ENCODE measurements at regions not wholly inside any gene's neighbourhood (a gene's known extent, or its start where the extent isn't known, plus 50 kb on each side); places are given as distances from the start of the nearest gene placed in this dataset.
A peak's percentile ranks its signal among the peaks of the same experiment; 100 is the strongest.
"Not testable (repeated sequence)": the region's sequence is repeated elsewhere in the genome, so short reads cannot be mapped to it uniquely, and the experiment has no call there.

DNA sequence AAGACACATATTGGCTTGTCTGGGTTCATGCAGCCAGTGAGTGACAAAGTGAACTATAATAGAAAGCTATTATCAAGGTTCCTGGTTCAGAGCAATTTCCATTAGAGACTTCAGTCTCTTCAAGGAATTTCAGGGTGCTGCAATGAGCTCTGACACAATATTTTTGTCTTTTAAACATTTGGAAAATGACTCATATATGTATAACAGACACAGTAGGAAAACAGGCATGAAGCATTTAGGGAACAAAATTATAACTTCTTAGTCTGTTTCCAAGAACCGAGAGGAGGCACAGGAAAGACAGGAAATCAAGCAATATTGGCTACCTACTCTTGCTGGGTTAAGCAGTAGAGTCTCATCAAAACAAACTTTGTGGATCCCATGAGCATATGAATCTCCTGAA, 170.4 kb downstream of the PTPRC start:
- no peak for DNase-seq (ENCODE audit: low spot score)

DNA sequence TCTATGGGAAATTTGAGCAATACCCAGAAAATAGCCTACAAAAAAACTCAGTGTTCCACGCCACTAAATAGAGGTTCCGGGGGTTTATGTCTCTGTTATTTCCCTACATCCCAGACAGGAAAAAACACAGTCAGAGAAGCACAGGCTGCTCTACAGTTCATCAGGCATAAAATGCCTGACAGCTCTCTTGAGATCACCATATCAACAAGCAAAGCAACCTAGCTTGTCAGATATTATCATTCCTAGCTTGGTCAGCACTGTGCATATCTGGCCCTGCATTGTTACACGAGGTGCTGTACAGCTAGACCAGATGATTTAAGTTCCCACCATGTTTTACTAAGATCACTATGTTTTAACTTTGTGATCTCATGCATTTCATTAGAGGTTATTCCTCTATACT, 172.6 kb downstream of the PTPRC start:
- DNase-seq (ENCODE audit: low spot score): no peak

DNA sequence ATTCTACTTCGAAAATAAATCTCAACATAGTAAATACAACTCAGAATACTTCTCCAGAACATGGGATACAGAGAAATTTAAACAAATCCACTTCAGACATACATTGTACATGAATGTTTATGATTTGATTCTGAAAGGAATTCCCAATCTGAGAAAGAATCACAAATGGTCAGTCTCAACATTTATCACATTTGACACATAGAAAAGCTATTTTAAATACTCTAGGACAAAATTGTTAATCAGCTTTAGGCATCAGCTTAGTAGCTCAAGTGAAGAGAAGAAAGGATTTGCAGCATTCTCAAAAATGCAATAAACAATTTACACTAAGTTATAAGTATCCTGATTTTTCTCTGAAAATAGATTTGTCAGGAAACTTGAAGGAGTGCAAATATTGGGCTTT, 184.8 kb downstream of the PTPRC start:
- no peak for DNase-seq (ENCODE audit: low spot score)

DNA sequence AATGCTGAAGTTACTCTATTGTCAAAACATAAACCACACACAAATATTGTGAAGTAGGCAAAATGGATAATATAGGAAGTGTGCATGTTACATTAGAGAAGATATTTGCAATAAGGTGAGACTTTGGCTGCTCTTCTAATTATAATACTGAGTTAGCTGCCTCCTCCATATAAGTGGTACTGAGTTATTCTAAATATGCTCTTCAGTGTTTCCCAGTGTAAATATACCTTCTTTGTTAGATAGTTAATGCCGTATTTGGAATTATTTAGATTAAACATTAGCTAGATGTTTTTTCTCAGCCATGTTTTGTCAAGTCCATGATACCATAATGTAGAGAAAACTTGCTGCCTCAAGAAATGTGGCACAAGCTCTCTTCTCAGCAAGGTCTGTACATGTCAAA, 186.4 kb downstream of the PTPRC start:
- DNase-seq (ENCODE audit: low spot score): no peak

DNA sequence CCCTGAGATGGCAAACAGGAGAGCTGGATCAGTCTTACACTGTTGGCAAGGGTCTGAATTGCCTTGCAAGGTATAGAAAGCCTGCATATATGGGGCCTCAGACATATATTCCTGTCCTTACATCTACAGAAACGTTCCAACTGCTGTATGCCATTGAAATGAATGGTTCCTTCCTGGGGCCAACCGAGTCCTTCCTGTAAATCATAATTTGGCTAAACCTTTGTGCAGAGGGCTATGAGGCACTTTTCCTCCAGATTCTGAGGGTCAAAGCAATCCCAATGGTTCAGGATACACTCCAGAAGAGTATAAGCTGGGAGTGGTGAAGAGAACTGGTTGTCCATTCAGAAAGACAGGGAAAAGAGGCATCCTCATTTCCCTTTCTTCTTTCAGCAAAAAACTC, 190.5 kb downstream of the PTPRC start:
- DNase-seq (ENCODE audit: low spot score): no peak

DNA sequence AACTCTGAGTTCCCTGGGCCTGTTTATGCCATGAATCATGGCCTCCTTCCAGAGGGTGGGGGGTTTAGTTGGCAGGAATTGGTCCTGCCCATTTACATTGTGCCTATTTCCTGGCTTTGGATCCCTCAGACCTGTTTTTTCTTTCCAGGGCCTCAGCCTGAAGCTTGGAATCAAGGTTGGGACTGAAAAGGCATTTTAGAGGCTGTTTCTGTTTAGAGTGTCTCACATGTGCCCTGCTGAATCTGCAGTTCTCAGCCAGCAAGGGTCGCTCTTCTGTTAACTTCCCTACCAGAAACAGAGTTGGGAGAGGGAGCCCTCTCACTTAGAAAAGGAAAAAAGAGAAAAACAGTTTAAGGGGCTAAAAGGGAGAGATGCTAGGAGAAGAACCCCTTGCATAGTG, 191.1 kb downstream of the PTPRC start:
- peak; percentile 27 for DNase-seq (ENCODE audit: low spot score)

DNA sequence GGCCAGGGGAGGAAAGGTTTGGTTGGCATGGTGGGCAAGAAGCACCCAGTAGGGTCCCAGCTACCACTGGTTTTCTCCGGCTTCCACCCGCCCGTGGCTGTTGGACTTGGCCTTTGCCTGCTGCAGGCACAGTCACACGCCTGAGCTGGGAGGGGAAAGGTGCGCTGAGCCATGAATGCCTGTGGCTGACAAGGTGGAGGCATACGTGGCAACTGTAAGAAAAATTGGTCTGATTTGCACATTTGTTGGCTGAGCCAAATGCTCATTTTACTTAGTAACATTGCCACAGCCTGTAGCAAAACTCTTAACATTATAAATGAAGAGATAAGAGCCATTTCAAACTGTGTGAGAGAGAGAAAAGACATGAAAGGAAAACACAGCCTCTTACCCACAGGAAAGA, 191.6 kb downstream of the PTPRC start:
- DNase-seq (ENCODE audit: low spot score): no peak

DNA sequence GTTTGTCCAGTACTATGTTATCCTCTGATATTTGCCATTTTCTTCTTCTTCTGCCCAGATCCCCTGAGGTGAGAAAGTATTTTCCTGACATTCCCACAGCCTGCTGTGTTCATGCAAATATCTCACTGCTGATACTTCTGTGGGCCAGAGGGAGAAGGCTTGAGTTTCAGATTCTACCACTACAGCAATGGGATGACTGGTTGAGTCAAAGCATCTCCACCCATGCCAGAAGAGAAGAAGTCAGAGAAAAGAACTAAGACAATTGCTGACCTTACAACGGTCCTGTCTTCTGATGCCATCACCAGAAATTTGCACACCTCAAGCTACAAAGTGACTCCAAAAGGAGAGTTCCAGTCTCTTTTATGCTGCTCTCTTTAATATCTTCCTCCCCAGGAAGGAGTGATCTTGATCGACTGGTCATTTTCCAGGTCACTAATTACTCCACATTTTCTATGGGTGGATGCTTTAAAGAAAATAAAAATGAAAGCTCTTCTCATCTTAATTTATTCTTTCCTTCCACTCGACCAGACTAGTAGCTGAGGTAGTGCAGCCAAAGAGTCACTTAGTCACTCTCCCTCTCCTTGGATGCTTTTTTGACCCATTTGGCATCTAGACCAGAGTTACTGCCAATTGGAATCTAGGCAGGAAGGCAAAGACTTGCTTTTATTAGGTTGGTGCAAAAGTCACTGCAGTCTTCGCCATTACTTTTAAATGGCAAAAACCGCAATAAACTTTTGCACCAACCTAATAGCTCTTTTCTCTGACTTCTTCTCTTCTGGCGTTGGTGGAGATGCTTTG, 195.1 kb downstream of the PTPRC start:
- no peak for DNase-seq (ENCODE audit: low spot score)

DNA sequence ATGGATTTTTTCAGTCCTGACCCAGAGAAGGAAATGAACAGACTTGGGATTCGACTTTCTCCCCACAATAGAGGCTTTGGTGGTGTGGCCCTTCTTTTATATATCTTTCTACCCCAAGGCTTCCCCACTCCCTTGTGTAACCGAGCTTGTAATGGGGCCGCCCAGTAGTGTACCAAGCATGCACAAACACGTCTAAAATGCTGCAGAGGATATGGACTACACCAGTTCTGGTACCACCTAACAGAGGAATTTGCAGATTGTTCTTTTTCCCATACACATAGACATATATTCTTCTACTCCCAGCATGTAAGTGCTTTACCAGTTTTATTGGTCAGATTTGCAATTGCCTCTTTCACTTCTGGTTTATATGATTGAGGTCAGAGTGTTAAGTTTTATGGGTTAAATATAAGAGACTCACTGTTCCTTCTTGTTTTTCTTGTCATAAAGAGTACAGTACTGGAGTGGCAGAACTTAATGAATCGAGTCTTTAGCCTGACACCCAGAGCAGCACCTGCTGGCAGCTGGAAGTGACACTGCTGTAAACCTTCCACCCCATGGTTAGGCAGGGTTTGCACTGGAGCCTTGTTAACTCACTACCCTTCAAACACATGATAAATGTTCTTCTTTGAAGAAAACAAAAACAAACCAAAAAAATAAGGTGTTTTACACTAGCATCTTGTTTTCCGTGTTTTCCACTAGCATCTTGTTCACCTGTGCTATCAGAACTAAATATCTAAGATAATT, 198.6 kb downstream of the PTPRC start:
- DNase-seq (ENCODE audit: low spot score): no peak

DNA sequence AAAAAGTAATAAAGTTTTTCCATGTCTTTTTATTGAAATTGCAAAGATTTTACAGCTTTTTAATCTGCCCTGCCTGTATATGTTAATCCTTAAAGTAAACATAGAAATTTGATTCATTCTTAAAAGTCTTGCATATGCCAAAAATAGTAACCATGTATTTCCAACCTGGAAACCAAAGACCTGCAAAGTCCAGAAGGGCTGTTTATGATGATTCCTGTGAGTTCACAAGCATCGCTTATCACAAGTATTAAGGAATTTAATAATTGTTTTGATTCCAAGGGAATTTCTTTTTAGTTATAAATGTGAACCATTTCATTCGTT, 199.1 kb downstream of the PTPRC start:
- DNase-seq (ENCODE audit: low spot score): no peak

DNA sequence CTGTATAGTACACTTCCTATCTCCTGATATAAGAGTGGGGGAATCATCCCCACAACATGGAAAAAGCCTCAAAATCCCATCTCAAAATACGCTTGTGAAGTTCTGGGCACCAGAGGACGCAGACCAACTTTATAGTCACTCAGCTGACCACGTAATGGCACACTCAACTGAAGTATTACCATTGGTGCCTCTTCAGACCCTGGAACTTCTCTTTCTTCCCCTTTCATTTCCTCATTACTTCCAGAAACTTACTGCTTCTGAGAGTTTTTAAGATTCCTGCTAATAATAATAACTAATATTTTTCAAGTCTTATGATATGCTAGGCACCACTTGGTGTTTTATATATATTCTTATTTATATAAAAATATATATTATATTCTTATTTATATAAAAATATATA, 202.6 kb downstream of the PTPRC start:
- DNase-seq (ENCODE audit: low spot score): no peak

DNA sequence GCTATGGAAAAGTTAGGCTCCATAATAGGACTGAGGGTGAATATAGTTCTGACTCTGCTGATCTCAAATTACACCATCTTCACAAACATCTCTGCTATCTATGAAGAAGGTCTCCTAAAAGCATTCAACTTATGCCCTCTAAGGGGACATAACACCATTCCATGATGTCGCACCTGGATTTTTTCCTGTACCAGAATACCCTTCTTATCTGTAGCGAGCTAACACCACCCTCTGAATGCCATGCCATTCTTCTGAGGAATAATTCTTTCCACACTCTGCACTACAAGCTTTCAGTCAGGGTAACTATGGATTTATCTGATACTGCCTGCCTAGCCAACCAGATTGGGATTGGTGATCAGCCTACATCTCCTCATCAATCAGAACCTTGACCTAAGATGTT, 203.8 kb downstream of the PTPRC start:
- no peak for DNase-seq (ENCODE audit: low spot score)

DNA sequence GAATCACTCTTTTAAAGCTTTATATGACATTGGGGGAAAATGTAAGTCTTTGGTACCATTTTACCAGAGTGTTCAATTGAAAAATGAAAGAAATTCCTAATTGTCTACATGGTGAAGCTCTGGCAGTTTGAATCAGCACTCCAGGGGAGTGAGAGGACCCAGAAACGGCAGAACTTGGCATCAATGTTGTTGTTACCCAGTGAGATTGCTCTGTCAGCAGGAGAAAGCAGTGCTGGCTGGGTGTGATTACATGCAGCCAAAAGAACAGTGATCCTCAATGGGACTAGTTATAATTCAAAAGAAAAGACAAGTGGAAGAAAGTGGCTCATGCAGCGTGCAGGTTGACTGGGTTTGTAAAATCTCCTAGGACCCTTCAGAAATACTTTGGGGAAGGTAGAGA, 206.4 kb downstream of the PTPRC start:
- DNase-seq (ENCODE audit: low spot score): no peak

DNA sequence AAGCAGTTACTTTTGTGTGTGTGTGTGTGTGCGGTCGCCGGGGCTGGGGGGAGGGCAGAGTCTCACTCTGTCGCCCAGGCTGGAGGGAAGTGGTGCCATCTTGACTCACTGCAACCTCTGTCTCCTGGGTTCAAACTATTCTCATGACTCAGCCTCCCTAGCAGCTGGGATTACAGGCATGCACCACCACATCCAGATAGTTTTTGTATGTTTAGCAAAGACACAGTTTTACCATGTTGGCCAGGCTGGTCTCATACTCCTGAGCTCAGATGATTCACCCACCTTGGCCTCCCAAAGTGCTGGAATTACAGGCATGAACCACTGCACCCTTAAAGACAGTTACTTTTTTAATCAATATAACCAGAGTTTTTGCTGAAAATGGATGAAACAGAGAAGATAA, 207.0 kb downstream of the PTPRC start:
- DNase-seq (ENCODE audit: low spot score): no peak

DNA sequence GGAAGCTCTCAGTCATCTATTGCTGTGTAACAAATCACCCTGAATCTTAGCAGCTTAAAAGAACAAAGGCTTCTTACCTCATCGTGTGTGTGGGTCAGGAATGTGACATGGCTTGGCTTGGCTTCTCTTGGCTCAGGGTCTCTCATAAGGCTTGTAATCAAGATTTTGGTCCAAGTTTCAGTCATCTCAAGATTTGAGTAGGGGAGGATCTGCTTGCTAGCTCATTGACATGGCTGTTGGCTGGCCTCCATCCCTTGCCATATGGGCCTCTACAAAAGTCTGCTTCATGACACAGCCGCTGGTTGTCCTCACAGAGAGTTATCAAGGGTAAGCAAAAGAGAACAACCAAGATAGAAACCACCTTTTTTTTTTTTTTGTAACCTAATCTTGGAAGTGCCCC, 207.7 kb downstream of the PTPRC start:
- no peak for DNase-seq (ENCODE audit: low spot score)

DNA sequence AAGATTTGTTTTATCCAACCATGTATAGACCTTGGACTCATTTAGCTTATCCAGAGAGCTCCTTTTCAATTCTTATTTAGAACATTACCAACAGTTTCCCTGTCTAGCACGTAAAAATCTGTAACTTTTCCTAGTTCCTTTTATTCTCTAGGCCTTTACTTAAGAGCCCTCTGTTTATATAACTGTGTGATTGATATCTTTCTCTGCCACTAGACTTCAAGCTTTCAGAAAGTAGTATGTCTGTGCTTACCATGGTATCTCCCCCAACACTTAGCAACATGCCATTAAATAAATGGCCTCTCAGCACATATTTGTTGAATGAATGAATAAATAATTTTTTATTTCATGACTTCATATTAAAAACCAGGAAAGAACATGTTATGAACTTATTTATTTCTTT, 209.4 kb downstream of the PTPRC start:
- DNase-seq (ENCODE audit: low spot score): no peak

DNA sequence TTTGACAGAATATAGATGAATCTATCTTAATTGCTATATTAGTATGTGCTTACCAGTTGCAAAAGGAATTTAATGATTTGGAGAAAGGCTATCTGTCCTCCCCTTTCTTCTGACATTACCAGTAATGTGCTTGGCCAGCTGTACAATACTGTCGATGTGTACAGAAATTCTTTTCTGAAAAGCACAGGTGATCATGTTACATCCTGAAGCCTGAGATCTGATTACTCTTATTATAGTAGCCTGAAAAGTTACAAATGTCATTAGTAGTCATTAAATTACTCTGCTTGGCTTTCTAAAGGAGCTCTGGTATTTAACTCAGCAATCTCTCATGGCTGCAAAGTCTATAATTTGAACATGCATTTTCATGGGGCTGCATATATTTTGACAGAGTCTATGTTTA, 209.8 kb downstream of the PTPRC start:
- DNase-seq (ENCODE audit: low spot score): no peak

DNA sequence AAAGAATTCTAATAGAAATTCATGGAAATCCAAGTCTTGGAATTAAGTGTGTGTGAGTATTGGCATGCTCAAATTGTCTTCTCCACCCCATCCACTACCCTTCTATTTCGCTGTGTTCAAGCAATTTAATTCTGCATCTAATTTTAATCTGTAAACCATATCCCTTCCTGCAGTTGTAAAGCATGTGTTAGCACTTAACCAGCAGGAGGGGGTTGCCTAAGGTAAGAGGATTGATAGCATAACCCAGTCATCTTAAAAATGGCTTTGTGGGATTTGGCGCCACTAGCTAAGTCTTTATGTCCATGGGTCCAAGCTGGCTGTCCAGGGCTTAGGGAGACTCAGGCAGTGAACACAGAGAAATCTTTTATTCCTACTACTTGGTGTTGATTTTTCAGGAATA, 210.3 kb downstream of the PTPRC start:
- DNase-seq (ENCODE audit: low spot score): no peak

DNA sequence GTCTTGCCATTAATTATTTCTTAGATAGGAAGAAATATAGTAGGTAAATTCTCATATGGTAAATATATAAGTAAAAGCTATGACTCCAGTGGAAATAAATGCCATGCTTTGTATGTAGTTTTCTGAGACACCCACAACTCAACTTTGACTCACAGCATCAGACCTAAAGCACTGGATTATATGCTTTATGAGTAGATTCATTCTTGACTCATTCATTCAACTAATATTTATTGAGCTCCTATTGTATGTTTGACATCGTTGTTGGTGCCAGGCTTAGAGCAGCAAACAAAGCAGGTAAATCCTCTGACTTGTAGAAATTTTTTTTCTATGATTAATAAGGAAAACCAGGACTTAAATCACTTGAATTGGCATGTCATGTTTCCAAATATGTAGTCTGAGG, 211.4 kb downstream of the PTPRC start:
- DNase-seq (ENCODE audit: low spot score): no peak

DNA sequence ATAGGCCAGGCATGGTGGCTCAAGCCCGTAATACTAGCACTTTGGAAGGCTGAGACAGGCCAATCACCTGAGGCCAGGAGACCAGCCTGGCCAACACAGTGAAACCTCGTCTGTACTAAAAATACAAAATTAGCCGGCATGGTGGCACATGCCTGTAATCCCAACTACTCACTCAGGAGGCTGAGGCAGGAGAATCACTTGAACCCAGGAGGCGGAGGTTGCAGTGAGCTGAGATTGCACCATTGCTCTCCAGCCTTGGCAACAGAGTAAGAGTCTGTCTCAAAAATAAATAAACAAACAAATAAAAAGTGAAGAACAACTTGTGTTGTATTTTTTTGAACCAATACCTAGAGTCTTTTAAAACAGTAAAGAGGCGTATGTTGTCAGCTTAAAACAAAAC, 212.1 kb downstream of the PTPRC start:
- DNase-seq (ENCODE audit: low spot score): not testable (repeated sequence)

DNA sequence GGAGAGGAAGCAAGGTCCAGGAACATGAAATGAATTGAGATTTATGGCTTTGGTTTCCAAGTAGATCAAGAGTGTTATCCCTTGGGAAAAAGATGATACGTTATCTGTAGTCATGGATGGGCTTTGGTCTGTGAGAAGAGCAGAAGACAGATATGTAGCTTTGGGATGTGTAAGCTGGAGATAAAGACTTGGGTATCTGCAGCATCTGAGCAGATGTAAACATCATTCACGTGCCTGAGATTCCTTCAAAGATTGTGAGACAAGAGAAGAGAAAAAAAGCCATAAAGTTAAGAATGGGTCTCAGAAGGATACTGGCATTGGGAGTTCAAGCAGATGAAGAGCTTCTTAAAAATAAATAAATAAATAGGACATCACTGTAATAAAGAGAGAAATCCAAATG, 217.8 kb downstream of the PTPRC start:
- no peak for DNase-seq (ENCODE audit: low spot score)

DNA sequence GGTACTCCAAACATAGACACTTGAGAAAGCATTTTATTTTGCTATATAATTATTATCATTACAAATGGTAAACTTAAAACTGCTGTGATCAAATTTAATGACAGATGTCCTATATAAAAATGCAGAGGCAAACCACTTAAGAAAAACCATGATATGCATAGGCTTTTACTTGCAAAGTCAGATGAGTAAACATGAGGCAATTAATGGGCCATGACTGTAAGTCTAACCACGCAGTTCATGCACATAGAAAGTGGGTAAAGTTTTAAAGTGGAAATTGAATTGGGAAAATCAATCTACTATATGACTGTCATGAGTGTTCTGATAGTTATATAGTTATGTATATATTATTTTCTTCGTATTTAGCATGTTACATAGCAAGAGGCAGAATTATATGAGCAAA, 219.2 kb downstream of the PTPRC start:
- no peak for DNase-seq (ENCODE audit: low spot score)

DNA sequence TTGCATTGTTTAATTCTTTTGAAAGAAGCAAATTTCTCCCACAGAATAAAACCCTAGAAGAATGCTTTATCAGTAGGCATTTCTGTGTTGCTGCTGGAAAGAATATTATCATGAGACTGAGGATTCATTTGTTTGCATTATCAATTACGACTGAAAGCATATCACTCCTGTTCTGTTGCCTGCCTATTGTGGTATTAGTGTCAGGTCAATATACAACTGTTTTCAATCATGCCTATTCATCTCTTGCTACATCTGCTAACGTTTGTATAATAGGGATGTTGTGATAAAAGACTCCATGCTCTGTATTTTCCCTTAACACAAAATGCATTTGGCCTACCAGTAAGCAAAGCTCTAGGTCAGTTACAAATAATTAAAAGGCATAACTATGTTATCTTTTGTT, 221.5 kb downstream of the PTPRC start:
- no peak for DNase-seq (ENCODE audit: low spot score)

DNA sequence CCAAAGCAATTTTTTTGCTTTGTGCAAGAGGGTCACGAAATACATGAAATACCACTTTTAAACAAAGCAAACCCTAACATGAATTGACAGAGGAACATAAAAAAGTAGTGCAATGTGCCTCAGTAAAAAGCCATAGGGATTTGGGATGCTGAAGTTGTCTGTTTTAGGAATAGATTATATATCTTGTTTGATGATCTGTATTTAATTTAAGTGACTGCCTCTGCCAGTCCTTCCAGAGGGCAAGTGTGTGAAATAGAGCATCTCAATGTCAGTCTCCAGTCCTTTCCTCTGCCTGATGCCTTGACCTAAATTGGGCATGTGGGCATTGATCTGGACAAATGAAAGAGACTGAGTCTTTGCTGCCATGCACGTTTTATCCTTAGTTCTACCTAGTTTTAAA, 222.8 kb downstream of the PTPRC start:
- no peak for DNase-seq (ENCODE audit: low spot score)

Measured in globus pallidus (tissue), 1 donor.